H1 (cell line): ENCODE measurements at regions not wholly inside any gene's neighbourhood (a gene's known extent, or its start where the extent isn't known, plus 50 kb on each side); places are given as distances from the start of the nearest gene placed in this dataset.

Source experiments
- CREB1 ChIP-seq: IDR thresholded peaks from 2 replicates; pipeline ENCODE4 v1.6.1; 2012; ENCODE audit warnings: inconsistent platforms
- EGR1 ChIP-seq: IDR thresholded peaks from 2 replicates; pipeline ENCODE4 v1.6.1; 2011; ENCODE audit warnings: low read depth, low read length, borderline replicate concordance
- TF ChIP-seq, protein P1 (sequence below), 3 experiments: IDR thresholded peaks; 1 replicate in 2 of 3; 2 replicates in 1 of 3; pipeline versions ENCODE4 v1.5.1 to v1.6.1; 2011; ENCODE audit warnings: low read length in 3 of 3, mild to moderate bottlenecking in 3 of 3, inconsistent platforms in 2 of 3, low read depth in 1 of 3, moderate library complexity in 1 of 3; ENCODE audit not compliant: insufficient read depth in 1 of 3; ENCODE audit errors: control extremely low read depth in 1 of 3

DNA sequence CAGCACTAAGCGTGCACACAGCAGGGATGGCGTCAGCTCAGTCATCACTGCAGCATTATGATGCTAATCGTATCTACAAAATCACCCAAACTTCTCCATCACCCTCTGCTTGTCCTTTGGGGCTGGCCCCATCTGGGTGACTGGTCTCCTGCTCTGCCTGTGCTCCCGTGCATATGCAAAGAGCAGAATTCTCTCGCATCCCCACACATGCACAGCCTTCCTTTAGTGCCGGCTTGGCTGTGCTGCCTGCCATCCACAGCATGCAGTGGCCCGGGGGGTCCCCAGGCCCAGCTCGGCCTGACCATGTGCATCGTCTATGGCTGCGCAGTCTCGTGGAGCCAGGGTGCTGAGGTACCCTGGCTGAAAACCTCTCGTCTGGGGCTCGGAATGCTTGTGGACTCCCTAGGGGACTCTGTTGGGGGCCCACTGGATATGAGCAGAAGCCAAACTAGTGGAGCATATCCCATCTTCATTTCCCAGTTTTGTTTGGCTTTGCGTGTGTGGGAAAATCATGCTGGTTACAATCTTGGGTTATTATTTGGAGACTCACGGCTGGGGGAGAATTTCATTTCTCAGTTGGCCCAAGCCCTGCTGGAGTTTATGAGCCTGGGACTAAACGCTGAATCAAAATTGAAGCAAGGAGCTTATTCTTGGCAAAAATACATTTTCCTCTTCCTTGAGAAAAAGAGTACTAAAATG lies 70.9 kb upstream of the HS6ST1 start:
- TF ChIP-seq EGR1, result no peak
- no peak for TF ChIP-seq CREB1
- TF ChIP-seq, protein P1, sequence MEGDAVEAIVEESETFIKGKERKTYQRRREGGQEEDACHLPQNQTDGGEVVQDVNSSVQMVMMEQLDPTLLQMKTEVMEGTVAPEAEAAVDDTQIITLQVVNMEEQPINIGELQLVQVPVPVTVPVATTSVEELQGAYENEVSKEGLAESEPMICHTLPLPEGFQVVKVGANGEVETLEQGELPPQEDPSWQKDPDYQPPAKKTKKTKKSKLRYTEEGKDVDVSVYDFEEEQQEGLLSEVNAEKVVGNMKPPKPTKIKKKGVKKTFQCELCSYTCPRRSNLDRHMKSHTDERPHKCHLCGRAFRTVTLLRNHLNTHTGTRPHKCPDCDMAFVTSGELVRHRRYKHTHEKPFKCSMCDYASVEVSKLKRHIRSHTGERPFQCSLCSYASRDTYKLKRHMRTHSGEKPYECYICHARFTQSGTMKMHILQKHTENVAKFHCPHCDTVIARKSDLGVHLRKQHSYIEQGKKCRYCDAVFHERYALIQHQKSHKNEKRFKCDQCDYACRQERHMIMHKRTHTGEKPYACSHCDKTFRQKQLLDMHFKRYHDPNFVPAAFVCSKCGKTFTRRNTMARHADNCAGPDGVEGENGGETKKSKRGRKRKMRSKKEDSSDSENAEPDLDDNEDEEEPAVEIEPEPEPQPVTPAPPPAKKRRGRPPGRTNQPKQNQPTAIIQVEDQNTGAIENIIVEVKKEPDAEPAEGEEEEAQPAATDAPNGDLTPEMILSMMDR (IDR thresholded peaks at IDR 0.05; ENCODE audit: control extremely low read depth in 1 of 3, insufficient read depth in 1 of 3, low read depth in 1 of 3, low read length in 3 of 3), result no peak
